ENCODE measurements at regions not wholly inside any gene's neighbourhood (a gene's known extent, or its start where the extent isn't known, plus 50 kb on each side); places are given as distances from the start of the nearest gene placed in this dataset.

GRCh38 chr1:220339581-220339980 lies 67.3 kb upstream of the RAB3GAP2 start:
- H3K4me3 ChIP-seq = no peak overlapping the region
- H3K27ac ChIP-seq = no peak overlapping the region
- H3K36me3 ChIP-seq = no peaks in the 10 kb centered on the region
- in situ Hi-C loops (cut with MboI; ENCODE audit: low sequenced_read_pairs in 4 of 4) (no loop called here), intact Hi-C loops (cut with DNase I; ENCODE audit: low total_unique reads) (no loop called here)
- H3K4me1 ChIP-seq = no peaks in the 10 kb centered on the region
- ATAC-seq (no peak), DNase-seq (no peak)
- no peaks in the 10 kb centered on the region for H3K9me3 ChIP-seq
- no peaks in the 10 kb centered on the region for H3K27me3 ChIP-seq
- no peak for TF ChIP-seq POLR2A (IDR thresholded peaks at IDR 0.05)
- TF ChIP-seq, protein P1, sequence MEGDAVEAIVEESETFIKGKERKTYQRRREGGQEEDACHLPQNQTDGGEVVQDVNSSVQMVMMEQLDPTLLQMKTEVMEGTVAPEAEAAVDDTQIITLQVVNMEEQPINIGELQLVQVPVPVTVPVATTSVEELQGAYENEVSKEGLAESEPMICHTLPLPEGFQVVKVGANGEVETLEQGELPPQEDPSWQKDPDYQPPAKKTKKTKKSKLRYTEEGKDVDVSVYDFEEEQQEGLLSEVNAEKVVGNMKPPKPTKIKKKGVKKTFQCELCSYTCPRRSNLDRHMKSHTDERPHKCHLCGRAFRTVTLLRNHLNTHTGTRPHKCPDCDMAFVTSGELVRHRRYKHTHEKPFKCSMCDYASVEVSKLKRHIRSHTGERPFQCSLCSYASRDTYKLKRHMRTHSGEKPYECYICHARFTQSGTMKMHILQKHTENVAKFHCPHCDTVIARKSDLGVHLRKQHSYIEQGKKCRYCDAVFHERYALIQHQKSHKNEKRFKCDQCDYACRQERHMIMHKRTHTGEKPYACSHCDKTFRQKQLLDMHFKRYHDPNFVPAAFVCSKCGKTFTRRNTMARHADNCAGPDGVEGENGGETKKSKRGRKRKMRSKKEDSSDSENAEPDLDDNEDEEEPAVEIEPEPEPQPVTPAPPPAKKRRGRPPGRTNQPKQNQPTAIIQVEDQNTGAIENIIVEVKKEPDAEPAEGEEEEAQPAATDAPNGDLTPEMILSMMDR (IDR thresholded peaks at IDR 0.05 in 4 of 5, conservative IDR thresholded peaks at IDR 0.05 in 1 of 5) = no peak

DNA sequence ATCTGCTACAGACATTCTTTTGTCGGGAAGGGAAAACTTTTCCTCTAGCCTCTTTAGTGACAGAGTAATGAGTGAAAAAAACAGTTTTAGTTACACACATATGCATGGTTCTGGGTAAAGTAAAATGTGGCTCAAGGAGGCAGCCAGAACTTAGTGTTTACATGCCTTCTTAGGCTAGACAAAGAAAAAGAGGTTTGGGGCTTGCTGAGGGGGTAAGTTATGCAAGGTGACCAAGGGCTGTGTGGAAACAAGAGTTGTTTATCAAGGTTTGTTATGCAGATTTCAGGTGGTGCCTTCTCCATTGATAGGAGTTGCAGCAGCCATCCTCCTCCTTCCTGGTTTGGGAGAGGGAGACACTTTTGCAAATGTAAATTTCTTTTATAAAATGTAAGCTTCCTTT lies 66.5 kb upstream of the RAB3GAP2 start:
- Histone ChIP-seq H3K27ac (no peak overlapping the region), H3K9me3 (no peaks in the 10 kb centered on the region), H3K27me3 (no peaks in the 10 kb centered on the region), H3K4me3 (no peak overlapping the region), H3K4me1 (no peaks in the 10 kb centered on the region), H3K36me3 (no peaks in the 10 kb centered on the region)
- ATAC-seq (no peak), DNase-seq (no peak)
- TF ChIP-seq, protein P1 (IDR thresholded peaks at IDR 0.05 in 4 of 5, conservative IDR thresholded peaks at IDR 0.05 in 1 of 5) = no peak
- TF ChIP-seq POLR2A (IDR thresholded peaks at IDR 0.05) = no peak
- in situ Hi-C loops (cut with MboI; ENCODE audit: low sequenced_read_pairs in 4 of 4) = no loop called here
- intact Hi-C loops (cut with DNase I; ENCODE audit: low total_unique reads) = no loop called here

DNA sequence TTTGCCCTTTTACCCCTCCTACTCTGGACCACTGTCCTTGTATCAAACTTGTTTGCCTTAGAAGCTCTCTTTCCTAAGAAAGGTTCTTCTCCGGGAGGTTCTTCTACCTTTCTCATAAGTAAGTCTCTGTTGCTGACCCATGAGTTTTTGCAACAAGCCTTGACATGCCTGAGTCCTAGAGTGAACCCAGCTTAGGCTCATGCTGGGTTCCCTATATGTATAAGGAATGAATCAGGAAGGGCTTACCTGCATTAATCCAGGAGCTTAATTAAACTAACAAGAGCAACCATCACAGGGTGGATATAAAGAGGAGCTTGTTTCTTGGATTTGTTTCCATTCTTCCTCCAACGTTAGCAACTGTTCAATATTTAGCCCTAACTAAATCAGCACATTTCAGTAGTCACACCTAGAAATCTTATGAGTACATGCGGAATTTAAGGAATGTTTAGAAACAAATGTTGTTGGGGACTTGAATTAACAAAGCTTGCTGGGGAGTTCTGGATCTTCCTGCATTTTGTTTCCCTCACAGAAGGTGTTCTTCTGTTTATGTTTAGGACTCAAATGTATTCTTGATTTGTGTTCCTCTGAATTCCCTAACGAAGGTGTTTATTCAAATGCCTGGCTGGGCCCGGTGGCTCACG lies 64.3 kb upstream of the RAB3GAP2 start:
- ATAC-seq (no peak), DNase-seq (no peak)
- no peaks in the 10 kb centered on the region for H3K36me3 ChIP-seq
- TF ChIP-seq POLR2A (IDR thresholded peaks at IDR 0.05) = no peak
- TF ChIP-seq, protein P1 (IDR thresholded peaks at IDR 0.05 in 4 of 5, conservative IDR thresholded peaks at IDR 0.05 in 1 of 5) = no peak
- H3K27me3 ChIP-seq = no peaks in the 10 kb centered on the region
- H3K4me1 ChIP-seq = no peaks in the 10 kb centered on the region
- in situ Hi-C loops (cut with MboI; ENCODE audit: low sequenced_read_pairs in 4 of 4) = no loop called here
- H3K27ac ChIP-seq = no peak overlapping the region
- intact Hi-C loops (cut with DNase I; ENCODE audit: low total_unique reads) = no loop called here
- H3K4me3 ChIP-seq = no peak overlapping the region
- no peaks in the 10 kb centered on the region for H3K9me3 ChIP-seq

DNA sequence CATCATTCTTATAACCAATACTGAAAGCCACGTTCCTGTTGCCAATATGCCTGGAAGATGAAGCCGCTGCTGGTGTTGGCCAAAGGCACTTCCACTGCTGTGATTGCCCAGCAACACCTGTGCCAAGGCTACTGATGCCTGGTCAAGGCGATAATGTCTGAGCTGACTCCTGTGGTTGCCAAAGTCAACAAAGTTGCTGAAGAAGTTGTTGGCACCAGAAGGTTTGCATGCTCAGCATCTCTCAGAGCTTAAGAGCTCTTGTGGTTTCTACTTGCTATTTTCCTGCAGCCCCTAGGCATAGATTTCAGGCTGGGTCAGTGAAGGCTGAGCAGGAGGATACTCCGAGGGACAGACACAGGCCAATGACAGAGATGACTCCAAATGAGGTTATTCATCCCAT lies 63.4 kb upstream of the RAB3GAP2 start:
- Histone ChIP-seq H3K27me3 (no peaks in the 10 kb centered on the region), H3K9me3 (no peaks in the 10 kb centered on the region)
- TF ChIP-seq, protein P1 (IDR thresholded peaks at IDR 0.05 in 4 of 5, conservative IDR thresholded peaks at IDR 0.05 in 1 of 5) = no peak
- no peak for TF ChIP-seq POLR2A (IDR thresholded peaks at IDR 0.05)

GRCh38 chr1:220331318-220331717 lies 59.1 kb upstream of the RAB3GAP2 start:
- Histone ChIP-seq H3K9me3 (no peaks in the 10 kb centered on the region), H3K27me3 (no peaks in the 10 kb centered on the region), H3K27ac (no peak overlapping the region), H3K4me1 (no peaks in the 10 kb centered on the region), H3K36me3 (no peaks in the 10 kb centered on the region), H3K4me3 (no peak overlapping the region)
- intact Hi-C loops (cut with DNase I; ENCODE audit: low total_unique reads) = no loop called here
- in situ Hi-C loops (cut with MboI; ENCODE audit: low sequenced_read_pairs in 4 of 4) = no loop called here
- TF ChIP-seq, protein P1 (IDR thresholded peaks at IDR 0.05 in 4 of 5, conservative IDR thresholded peaks at IDR 0.05 in 1 of 5) = no peak
- ATAC-seq = no peak
- no peak for DNase-seq

More for the DNA sequence above, 63.4 kb upstream of the RAB3GAP2 start:
- Histone ChIP-seq H3K36me3 (no peaks in the 10 kb centered on the region), H3K27ac (no peak overlapping the region), H3K4me1 (no peaks in the 10 kb centered on the region), H3K4me3 (no peak overlapping the region)
- in situ Hi-C loops (cut with MboI; ENCODE audit: low sequenced_read_pairs in 4 of 4) (no loop called here), intact Hi-C loops (cut with DNase I; ENCODE audit: low total_unique reads) (no loop called here)
- DNase-seq (no peak), ATAC-seq (no peak)

Data from gastrocnemius medialis (tissue), 4 donors.